Cardiac fibroblast (primary cell): ENCODE measurements at regions not wholly inside any gene's neighbourhood (a gene's known extent, or its start where the extent isn't known, plus 50 kb on each side); places are given as distances from the start of the nearest gene placed in this dataset.

Experiments used
- DNase-seq, 2 donors: peaks; one replicate each; pipeline versions ENCODE4 v3.0.0 to v3.0.0-alpha.2; 2010; ENCODE audit warnings: low read depth in 2 of 2
- H3K4me3 ChIP-seq, 2 donors: replicated peaks in 1 of 2; 1 replicate in 1 of 2; 2 replicates in 1 of 2; pipeline ENCODE4 v1.5.1; 2011; ENCODE audit warnings: low read depth in 2 of 2, low read length in 2 of 2, mild to moderate bottlenecking in 2 of 2, moderate library complexity in 1 of 2
- CTCF ChIP-seq: IDR thresholded peaks from one replicate; pipeline ENCODE4 v1.5.1; 2011; ENCODE audit warnings: low read depth, mild to moderate bottlenecking, low read length, inconsistent platforms

DNA sequence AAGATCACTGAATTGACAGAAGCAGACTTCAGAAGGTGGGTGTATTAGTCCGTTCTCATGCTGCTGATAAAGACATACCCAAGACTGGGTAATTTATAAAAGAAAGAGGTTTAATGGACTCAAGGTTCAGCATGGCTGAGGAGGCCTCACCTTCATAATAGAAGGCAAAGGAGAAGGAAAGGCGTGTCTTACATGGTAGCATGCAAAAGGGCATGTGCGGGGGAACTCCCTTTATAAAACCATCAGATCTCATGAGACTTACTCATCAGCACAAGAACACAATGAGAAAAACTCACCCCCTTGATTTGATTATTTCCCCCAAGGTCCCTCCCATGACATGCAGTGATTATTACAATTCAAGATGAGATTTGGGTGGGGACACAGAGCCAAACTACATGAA, 416.3 kb upstream of the EPHA3 start:
- DNase-seq, result no peak
- H3K4me3 ChIP-seq, result no peak overlapping the region
- TF ChIP-seq CTCF, result no peak

GRCh38 chr3:88703501-88704059, 403.8 kb upstream of the EPHA3 start:
- no peak overlapping the region for H3K4me3 ChIP-seq
- DNase-seq, result no peak
- no peak for TF ChIP-seq CTCF

DNA sequence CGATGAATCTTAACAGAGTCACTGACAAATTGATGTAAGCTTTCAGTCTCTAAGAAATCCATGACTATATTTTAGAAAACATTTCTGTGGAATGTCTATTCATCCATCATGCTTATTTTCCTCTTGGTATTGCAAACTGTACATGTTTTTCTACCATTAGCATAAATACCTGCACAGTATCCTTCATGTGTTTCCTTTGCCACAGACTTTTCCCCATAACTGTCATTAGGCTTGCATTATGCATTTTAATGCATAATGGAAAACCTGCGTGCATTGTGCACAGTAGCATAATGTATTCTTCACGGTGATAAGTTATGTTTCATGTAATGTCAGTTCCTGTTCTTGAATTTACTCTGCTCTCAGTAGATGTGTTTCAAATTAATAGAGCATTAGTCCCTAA, 403.1 kb upstream of the EPHA3 start:
- no peak for DNase-seq

GRCh38 chr3:88707837-88708236, 399.6 kb upstream of the EPHA3 start:
- H3K4me3 ChIP-seq, result no peak overlapping the region
- no peak for DNase-seq
- no peak for TF ChIP-seq CTCF

More for the DNA sequence above, 403.1 kb upstream of the EPHA3 start:
- H3K4me3 ChIP-seq, result no peak overlapping the region
- TF ChIP-seq CTCF, result no peak

GRCh38 chr3:88712552-88712951, 394.9 kb upstream of the EPHA3 start:
- H3K4me3 ChIP-seq, result no peak overlapping the region
- DNase-seq, result no peak
- TF ChIP-seq CTCF, result no peak

DNA sequence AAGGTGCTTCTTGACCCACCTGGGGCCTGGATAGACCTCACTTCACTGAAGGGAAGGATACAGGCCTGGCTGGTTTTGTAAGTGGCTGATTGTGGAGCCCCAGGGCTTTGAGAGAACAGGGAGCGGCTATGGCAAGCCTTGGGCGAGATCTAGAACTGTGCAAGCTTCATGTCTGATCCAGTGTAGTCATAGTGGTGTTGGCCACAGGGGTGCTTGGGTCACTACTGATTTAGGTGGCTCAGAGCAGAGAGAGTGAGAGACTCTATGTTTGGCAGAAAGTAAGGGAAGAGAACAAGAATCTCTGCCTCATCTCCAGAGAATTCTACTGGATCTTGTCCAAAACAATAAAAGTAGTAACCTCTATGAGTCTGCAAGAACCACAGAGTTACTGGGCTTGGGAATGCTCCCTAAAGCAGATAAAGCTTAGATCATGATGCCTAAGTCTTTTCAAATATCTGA, 394.2 kb upstream of the EPHA3 start:
- DNase-seq, result peak in 1 of 2 donors; percentile 76
- no peak overlapping the region for H3K4me3 ChIP-seq
- no peak for TF ChIP-seq CTCF
